Occipital lobe (tissue), 1 donor: ENCODE measurements at regions not wholly inside any gene's neighbourhood (a gene's known extent, or its start where the extent isn't known, plus 50 kb on each side); places are given as distances from the start of the nearest gene placed in this dataset.

Experiments
- DNase-seq: peaks from one replicate; lab custom pipeline; 2025; lab: John Stamatoyannopoulos, UW

GRCh38 chr18:72091369-72091768 is 452.8 kb downstream of the CBLN2 start:
- DNase-seq: no peak

DNA sequence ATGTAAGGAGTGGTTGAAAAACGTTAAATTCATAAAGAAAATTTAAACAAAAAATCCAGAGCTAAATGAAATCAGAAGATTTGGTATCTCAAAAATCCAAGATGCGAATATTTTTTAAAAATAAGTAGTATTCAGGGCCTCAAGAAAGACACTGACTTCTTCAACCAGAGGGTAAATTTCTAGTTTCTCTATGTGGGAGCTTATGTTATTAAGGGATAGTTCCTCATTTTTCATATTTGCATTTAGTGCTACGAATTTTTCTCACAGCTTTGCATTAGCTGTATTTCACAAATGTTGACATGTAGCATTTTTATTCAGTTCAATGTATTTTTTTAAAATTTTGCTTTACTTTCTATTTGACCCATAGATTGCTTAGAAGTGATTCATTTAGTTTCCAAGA is 454.7 kb downstream of the CBLN2 start:
- no peak for DNase-seq

DNA sequence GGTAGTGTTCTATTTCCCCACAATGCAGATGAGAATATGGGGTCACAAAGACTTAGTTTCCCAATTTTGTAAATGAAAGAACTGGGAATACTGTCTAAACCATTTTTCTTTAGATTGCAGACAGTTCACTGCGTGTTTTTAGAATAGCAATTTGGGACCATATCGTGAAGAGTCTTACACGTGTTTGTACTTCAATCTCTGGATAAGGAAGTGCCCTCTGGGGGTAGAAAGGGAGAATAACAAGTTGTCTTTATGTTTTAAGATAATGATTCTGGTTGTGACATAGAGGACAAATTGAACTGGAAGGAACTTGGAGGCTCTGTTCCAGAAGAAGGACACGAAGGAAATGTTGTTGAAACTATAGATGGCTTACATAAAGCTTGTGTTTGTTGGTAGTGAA is 457.7 kb downstream of the CBLN2 start:
- no peak for DNase-seq

GRCh38 chr18:72075040-72075439 is 469.1 kb downstream of the CBLN2 start:
- DNase-seq: no peak

- no peak for DNase-seq
Measured at GRCh38 chr18:72063001-72063400, 481.1 kb downstream of the CBLN2 start.

DNA sequence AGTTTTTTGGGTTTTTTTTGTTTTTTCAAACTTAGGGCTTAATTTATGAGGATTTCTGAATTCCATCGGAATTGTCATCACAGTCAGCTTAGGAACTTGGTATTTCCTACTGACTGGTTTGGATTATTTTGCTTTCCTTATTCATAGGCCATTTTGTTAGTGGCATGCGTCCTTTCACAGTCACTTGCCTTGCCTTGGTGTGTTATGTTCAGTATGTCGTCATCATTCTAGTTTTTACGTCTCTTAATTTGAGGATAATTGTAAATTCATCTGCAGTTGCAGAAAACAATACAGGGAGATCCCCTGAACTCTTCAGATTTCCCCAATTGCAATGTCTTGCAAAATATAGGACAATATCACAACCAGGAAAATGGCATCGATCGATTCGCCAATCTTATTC is 485.3 kb downstream of the CBLN2 start:
- no peak for DNase-seq

GRCh38 chr18:72056171-72056570 is 488.0 kb downstream of the CBLN2 start:
- no peak for DNase-seq

- no peak for DNase-seq
Measured at GRCh38 chr18:72041313-72042032, 502.7 kb downstream of the CBLN2 start.

DNA sequence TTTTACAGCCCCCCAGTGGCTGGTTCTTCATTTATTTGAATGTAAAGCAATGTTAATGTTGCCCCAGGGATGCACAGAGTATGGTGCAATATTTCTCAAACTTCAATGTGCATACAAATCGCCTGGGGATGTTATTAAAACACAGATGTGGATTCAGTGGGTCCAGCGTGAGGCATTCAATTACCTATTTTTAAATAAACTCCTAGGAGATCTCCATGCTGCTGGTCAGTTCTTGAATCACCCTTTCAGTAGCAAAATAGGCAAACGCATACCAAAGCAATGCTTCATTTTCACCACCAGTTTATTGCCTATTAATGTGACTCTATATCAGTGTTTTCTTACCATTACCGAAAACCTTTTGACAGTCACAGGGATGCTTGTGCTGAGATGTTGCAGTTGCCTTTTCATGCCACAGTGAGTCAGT is 530.7 kb downstream of the CBLN2 start:
- DNase-seq: no peak

- DNase-seq: no peak
Measured at GRCh38 chr18:71998547-71999097, 545.5 kb downstream of the CBLN2 start.

DNA sequence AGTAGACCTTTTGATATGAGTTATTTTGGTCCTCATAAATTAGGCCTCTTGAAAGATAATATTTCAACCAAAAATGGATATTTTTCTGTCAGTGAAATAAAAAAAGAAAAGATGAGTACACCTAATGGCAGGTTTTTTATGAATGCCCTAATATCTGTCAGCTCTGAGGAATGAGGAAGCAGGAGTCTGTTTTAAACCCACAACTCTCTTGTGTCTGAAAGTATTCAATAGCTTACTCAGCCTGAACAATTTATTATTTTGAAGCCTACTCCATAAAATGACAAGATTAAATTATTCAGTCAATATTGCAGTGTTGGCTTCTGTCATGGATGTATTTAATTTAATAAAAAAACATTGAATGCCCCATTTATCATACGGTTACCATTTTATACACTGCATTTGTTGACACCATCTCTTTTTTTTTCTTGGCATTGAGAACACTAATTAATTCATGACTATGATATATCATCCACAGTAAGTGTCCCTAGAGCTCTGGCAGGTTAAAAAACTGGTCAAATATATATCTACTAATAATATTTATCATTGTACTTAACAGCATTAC is 548.2 kb downstream of the CBLN2 start:
- no peak for DNase-seq

GRCh38 chr18:71994273-71994672 is 549.9 kb downstream of the CBLN2 start:
- DNase-seq: no peak

DNA sequence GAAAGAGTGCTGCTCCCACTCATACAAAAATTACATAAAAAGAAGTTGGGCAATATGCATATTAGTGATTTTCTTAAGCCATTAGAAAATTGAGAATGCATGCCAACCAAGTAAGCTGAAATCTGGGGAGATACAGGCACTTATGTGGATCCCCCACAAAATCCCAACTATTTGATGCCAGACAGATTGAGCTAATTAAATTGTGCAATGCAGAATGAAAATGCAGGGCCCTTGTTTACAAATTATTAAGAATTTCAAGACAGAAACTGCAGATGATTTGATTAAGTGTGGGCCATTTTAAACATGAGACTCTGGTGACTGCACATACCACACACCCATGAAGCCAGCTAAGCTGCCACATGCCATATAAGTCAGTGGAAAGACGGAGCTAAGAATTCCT is 554.5 kb downstream of the CBLN2 start:
- no peak for DNase-seq

DNA sequence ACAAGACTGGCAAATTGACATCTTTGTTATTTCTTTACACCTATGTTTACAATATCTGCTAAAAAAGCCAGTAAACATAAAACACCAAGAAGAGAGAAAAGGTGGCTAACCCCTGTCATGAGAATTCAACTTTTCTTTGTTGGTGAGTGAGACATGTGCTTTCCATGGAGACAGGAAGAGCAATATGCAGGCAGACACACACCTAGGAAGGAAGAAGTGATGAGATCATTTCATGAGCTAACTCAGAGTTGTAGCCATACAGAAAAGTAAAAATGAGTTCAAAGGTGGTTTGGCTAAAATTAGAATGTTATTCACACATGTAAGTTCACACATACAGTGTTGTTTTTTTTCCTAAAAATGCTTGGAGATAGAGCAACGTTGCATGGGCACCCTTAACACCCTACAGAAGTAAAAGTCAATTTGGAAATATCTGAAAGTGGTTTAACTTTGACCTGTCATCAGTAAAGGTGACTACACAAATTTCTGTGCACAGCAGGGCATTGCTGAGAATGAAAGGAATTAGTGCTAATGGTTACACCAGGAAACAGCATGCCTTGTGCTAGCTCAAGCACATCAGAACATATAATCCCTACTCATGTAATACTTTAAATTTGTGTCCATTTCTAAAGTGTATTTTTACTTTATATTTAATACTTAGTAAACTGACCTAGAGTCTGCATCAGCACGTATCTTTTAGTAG is 557.6 kb downstream of the CBLN2 start:
- DNase-seq: no peak

DNA sequence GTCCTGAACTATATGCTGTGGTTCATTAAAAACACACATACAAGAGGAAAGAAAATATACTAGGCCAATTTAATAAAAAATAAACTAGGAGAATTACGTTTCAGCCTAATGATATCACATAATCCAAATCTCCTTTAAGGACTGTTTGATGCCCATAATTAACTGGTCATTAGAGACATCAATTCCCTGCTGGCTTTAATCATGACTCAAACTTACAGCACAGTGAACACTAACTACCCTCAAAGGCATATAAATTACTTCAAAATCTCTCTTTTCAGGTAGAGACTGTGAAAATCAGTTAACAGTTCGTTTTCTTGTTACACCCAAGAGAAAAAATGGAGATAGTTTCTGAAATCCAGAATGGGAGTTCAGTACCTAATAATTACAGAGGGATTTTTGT is 567.4 kb downstream of the CBLN2 start:
- DNase-seq: no peak

- no peak for DNase-seq
Measured at GRCh38 chr18:71966791-71967190, 577.4 kb downstream of the CBLN2 start.

DNA sequence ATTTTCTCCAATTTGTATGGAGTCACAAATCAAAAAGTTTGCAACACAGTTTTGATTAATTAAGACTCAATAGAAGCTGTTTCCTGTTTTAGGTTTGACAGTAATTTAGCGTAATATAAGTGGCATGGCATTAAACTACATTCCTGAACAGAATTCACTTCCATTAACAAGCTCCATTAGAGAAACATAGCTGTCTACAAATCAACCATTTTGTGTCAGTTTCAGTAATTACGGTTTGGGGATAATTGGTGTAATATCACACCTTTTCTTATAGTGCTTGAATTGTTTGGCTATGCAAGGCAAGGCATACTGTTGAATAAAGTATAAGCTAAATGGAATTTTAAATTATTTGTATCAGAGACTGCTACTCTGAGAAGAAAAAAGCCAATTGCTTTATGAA is 585.5 kb downstream of the CBLN2 start:
- DNase-seq: no peak

DNA sequence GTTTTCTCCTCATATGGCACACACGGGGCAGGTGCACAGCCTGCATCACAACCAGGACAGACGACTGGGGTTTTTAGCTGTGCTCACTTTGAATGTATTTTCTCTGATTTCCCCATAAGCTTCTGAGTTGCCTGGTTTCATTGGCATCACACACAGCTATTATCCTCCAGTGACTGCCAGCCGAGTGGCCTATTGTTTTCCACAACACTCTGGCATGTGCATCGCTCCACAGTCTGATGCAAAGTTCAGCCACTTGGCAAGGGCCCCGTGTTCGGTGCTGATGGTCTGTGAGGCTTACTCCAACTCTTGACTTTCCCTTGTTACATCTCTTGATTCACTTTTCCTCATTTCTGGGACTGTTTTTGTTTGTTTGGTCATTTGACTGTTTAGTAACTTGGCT is 593.1 kb downstream of the CBLN2 start:
- peak; percentile 42 for DNase-seq

DNA sequence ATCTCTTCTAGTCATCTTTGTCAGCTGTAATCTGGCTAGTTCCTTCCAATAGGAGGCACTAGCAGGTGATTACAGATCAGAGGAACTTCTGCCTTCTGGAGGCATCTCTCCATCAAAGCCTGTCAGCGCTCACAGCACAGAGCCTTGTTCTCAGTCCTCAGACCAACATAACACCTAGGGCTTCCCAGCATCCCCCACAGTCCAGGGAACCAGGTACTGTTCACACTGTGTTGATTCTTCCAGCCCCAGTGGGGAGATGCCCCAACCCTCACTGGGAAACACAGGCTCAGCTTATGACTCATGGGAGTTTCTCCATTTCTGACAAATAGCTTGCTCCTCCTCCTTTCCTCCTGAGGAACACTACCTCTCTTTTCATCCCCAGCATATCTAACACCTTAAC is 601.7 kb downstream of the CBLN2 start:
- no peak for DNase-seq

- DNase-seq: no peak
Measured at GRCh38 chr18:71939483-71939882, 604.7 kb downstream of the CBLN2 start.

GRCh38 chr18:71936744-71937143 is 607.4 kb downstream of the CBLN2 start:
- no peak for DNase-seq

DNA sequence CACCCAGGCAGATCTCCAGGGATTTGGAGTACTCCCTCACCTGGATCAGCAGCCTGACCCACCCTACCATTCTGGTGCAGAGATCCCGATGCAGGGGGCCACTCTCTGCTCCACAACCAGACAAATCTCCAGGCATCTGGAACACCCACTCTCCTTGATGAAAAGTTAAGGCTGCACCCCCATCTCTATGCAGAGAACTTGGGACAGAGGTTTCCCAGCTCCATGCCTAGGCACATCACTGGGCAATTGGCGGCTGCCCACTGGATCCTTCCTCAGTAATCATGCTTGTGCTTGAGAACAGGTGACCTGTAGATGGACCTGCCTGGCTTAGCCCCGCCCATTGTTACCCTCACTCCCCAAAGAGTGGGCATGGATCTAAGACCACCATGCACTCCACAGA is 624.9 kb downstream of the CBLN2 start:
- DNase-seq: no peak

GRCh38 chr18:71913641-71914040 is 630.5 kb downstream of the CBLN2 start:
- no peak for DNase-seq
